ENCODE measurements at regions not wholly inside any gene's neighbourhood (a gene's known extent, or its start where the extent isn't known, plus 50 kb on each side); places are given as distances from the start of the nearest gene placed in this dataset.

GRCh38 chr4:175891231-175891630, 79.2 kb upstream of the GPM6A start:
- H2AFZ ChIP-seq (ENCODE audit: low read depth, low read length) = peak overlapping the region; percentile 30

GRCh38 chr4:175891851-175892250, 79.8 kb upstream of the GPM6A start:
- Histone ChIP-seq H3K27me3 (ENCODE audit: insufficient read depth, low read length) (peaks cover 3% of the 10 kb centered on the region), H3K79me2 (ENCODE audit: insufficient read depth, low read length) (no peaks in the 10 kb centered on the region), H4K20me1 (ENCODE audit: insufficient read depth, low read length) (no peaks in the 10 kb centered on the region), H3K4me1 (ENCODE audit: insufficient read depth, low read length) (no peaks in the 10 kb centered on the region), H3K27ac (ENCODE audit: low read depth, low read length) (no peak overlapping the region), H2AFZ (ENCODE audit: low read depth, low read length) (no peak overlapping the region), H3K9me3 (ENCODE audit: insufficient read depth, low read depth, low read length) (no peaks in the 10 kb centered on the region), H3K4me3 (ENCODE audit: insufficient read depth, low read depth, low read length) (no peak overlapping the region), H3K4me2 (ENCODE audit: low read length) (no peak overlapping the region), H3K9ac (ENCODE audit: low read length) (no peak overlapping the region), H3K36me3 (ENCODE audit: insufficient read depth, low read length) (no peaks in the 10 kb centered on the region)
- Mint-ChIP-seq H3K27me3 (ENCODE audit: low read depth, unreplicated experiment) (no peaks in the 10 kb centered on the region), H3K4me3 (ENCODE audit: unreplicated experiment) (no peak overlapping the region), H3K36me3 (ENCODE audit: low read depth, unreplicated experiment) (no peaks in the 10 kb centered on the region), H3K9me3 (ENCODE audit: unreplicated experiment) (no peaks in the 10 kb centered on the region), H3K4me1 (ENCODE audit: low read depth, unreplicated experiment) (no peaks in the 10 kb centered on the region), H3K27ac (ENCODE audit: unreplicated experiment) (no peak overlapping the region)
- DNase-seq (ENCODE audit: low read depth) (peak; percentile 26), FAIRE-seq (peak; percentile 34)
- peak; percentile 40 for TF ChIP-seq CTCF (IDR thresholded peaks at IDR 0.05; ENCODE audit: insufficient read depth, low read depth, low read length)
- no peak for TF ChIP-seq EZH2 (IDR thresholded peaks at IDR 0.05; ENCODE audit: insufficient read depth, low read length)

More at GRCh38 chr4:175891231-175891630, 79.2 kb upstream of the GPM6A start:
- H4K20me1 ChIP-seq (ENCODE audit: insufficient read depth, low read length) = no peaks in the 10 kb centered on the region
- H3K36me3 ChIP-seq (ENCODE audit: insufficient read depth, low read length) = no peaks in the 10 kb centered on the region
- no peak overlapping the region for H3K4me3 Mint-ChIP-seq (ENCODE audit: unreplicated experiment)
- no peaks in the 10 kb centered on the region for H3K36me3 Mint-ChIP-seq (ENCODE audit: low read depth, unreplicated experiment)
- no peaks in the 10 kb centered on the region for H3K9me3 ChIP-seq (ENCODE audit: insufficient read depth, low read depth, low read length)
- no peak overlapping the region for H3K27ac ChIP-seq (ENCODE audit: low read depth, low read length)
- no peaks in the 10 kb centered on the region for H3K4me1 ChIP-seq (ENCODE audit: insufficient read depth, low read length)
- no peak overlapping the region for H3K4me2 ChIP-seq (ENCODE audit: low read length)
- no peaks in the 10 kb centered on the region for H3K79me2 ChIP-seq (ENCODE audit: insufficient read depth, low read length)
- no peaks in the 10 kb centered on the region for H3K27me3 Mint-ChIP-seq (ENCODE audit: low read depth, unreplicated experiment)
- DNase-seq (ENCODE audit: low read depth) = no peak
- H3K27me3 ChIP-seq (ENCODE audit: insufficient read depth, low read length) = peaks cover 3% of the 10 kb centered on the region
- H3K4me1 Mint-ChIP-seq (ENCODE audit: low read depth, unreplicated experiment) = no peaks in the 10 kb centered on the region
- H3K9ac ChIP-seq (ENCODE audit: low read length) = no peak overlapping the region
- FAIRE-seq = no peak
- H3K9me3 Mint-ChIP-seq (ENCODE audit: unreplicated experiment) = no peaks in the 10 kb centered on the region
- no peak overlapping the region for H3K27ac Mint-ChIP-seq (ENCODE audit: unreplicated experiment)
- no peak overlapping the region for H3K4me3 ChIP-seq (ENCODE audit: insufficient read depth, low read depth, low read length)
- TF ChIP-seq EZH2 (IDR thresholded peaks at IDR 0.05; ENCODE audit: insufficient read depth, low read length) (no peak), CTCF (IDR thresholded peaks at IDR 0.05; ENCODE audit: insufficient read depth, low read depth, low read length) (no peak)

- no peaks in the 10 kb centered on the region for H3K27me3 Mint-ChIP-seq (ENCODE audit: low read depth, unreplicated experiment)
- no peaks in the 10 kb centered on the region for H3K9me3 Mint-ChIP-seq (ENCODE audit: unreplicated experiment)
- no peak overlapping the region for H3K4me3 Mint-ChIP-seq (ENCODE audit: unreplicated experiment)
- Histone ChIP-seq H3K4me1 (ENCODE audit: insufficient read depth, low read length) (no peaks in the 10 kb centered on the region), H4K20me1 (ENCODE audit: insufficient read depth, low read length) (no peaks in the 10 kb centered on the region), H2AFZ (ENCODE audit: low read depth, low read length) (no peak overlapping the region), H3K4me3 (ENCODE audit: insufficient read depth, low read depth, low read length) (no peak overlapping the region), H3K9me3 (ENCODE audit: insufficient read depth, low read depth, low read length) (no peaks in the 10 kb centered on the region), H3K27me3 (ENCODE audit: insufficient read depth, low read length) (no peaks in the 10 kb centered on the region), H3K27ac (ENCODE audit: low read depth, low read length) (no peak overlapping the region), H3K79me2 (ENCODE audit: insufficient read depth, low read length) (no peaks in the 10 kb centered on the region), H3K9ac (ENCODE audit: low read length) (no peak overlapping the region), H3K4me2 (ENCODE audit: low read length) (no peak overlapping the region), H3K36me3 (ENCODE audit: insufficient read depth, low read length) (no peaks in the 10 kb centered on the region)
- DNase-seq (ENCODE audit: low read depth) (no peak), FAIRE-seq (no peak)
- no peaks in the 10 kb centered on the region for H3K36me3 Mint-ChIP-seq (ENCODE audit: low read depth, unreplicated experiment)
- H3K4me1 Mint-ChIP-seq (ENCODE audit: low read depth, unreplicated experiment) = no peaks in the 10 kb centered on the region
- TF ChIP-seq EZH2 (IDR thresholded peaks at IDR 0.05; ENCODE audit: insufficient read depth, low read length) (no peak), CTCF (IDR thresholded peaks at IDR 0.05; ENCODE audit: insufficient read depth, low read depth, low read length) (no peak)
- H3K27ac Mint-ChIP-seq (ENCODE audit: unreplicated experiment) = no peak overlapping the region
These were observed 93.9 kb upstream of the GPM6A start for GRCh38 chr4:175905925-175906324.
